ENCODE measurements at regions not wholly inside any gene's neighbourhood (a gene's known extent, or its start where the extent isn't known, plus 50 kb on each side); places are given as distances from the start of the nearest gene placed in this dataset.

GRCh38 chr5:135184646-135185045 is 150.6 kb upstream of the PITX1 start:
- TF ChIP-seq EZH2phosphoT487 (IDR thresholded peaks at IDR 0.05; ENCODE audit: borderline replicate concordance, low read length) (no peak), CTCF (IDR thresholded peaks at IDR 0.05; ENCODE audit: low read depth, low read length, poor library complexity, severe bottlenecking) (no peak)
